ENCODE measurements at regions not wholly inside any gene's neighbourhood (a gene's known extent, or its start where the extent isn't known, plus 50 kb on each side); places are given as distances from the start of the nearest gene placed in this dataset.

DNA sequence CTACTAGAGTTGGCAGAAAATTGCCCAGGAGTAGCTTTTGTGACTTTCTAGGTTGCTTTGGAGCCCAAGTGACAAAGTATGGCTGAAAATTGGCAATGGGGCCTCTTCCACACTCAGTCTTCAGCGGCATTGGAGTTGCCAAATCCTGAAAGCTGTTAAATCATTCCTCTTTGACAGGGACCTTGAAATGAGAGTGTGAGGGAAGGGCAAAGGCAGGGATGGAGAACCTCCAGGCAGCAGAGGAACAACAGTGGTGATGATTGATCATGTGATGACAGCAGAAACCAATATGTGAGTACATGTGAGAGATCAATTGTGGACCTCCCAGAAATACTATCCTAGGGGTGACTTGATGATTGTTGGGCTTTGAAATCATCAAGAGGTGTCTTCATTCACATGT lies 393.9 kb downstream of the KIF16B start:
- CTCF ChIA-PET: no interaction called here
- TF ChIP-seq, protein P1, sequence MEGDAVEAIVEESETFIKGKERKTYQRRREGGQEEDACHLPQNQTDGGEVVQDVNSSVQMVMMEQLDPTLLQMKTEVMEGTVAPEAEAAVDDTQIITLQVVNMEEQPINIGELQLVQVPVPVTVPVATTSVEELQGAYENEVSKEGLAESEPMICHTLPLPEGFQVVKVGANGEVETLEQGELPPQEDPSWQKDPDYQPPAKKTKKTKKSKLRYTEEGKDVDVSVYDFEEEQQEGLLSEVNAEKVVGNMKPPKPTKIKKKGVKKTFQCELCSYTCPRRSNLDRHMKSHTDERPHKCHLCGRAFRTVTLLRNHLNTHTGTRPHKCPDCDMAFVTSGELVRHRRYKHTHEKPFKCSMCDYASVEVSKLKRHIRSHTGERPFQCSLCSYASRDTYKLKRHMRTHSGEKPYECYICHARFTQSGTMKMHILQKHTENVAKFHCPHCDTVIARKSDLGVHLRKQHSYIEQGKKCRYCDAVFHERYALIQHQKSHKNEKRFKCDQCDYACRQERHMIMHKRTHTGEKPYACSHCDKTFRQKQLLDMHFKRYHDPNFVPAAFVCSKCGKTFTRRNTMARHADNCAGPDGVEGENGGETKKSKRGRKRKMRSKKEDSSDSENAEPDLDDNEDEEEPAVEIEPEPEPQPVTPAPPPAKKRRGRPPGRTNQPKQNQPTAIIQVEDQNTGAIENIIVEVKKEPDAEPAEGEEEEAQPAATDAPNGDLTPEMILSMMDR (IDR thresholded peaks at IDR 0.05; ENCODE audit: control extremely low read depth, extremely low read depth, low read depth, missing control alignments): no peak
- no peak for DNase-seq (ENCODE audit: extremely low spot score)
- POLR2A ChIA-PET: no interaction called here

DNA sequence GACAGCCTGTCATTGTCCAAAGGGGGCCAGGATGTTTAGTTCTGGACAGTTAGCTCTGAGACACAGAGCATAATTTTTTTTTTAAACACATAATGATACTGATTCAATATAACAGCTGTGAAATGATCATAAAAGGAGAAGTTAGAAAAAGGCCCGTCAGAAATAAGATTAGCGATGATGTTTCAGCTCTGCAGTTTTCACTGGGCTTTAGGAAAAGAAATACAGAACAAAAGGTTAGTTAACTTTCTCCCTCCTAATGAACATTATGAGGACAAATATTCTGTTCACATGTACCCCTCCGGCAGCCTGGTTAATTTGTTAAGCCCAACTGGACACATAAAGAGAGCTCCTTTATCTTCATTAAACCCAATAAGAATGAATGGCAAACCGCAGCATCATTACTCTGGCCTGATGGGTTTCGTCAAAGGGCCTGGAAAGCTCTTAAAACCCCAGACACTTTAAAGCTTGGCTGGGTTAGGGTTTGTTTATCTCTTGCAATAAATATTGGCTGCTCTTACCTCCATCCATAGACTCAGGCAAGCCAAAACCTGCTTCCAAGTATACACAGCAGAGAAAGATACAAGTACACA lies 394.6 kb downstream of the KIF16B start:
- ChIA-PET POLR2A (no interaction called here), CTCF (no interaction called here)

DNA sequence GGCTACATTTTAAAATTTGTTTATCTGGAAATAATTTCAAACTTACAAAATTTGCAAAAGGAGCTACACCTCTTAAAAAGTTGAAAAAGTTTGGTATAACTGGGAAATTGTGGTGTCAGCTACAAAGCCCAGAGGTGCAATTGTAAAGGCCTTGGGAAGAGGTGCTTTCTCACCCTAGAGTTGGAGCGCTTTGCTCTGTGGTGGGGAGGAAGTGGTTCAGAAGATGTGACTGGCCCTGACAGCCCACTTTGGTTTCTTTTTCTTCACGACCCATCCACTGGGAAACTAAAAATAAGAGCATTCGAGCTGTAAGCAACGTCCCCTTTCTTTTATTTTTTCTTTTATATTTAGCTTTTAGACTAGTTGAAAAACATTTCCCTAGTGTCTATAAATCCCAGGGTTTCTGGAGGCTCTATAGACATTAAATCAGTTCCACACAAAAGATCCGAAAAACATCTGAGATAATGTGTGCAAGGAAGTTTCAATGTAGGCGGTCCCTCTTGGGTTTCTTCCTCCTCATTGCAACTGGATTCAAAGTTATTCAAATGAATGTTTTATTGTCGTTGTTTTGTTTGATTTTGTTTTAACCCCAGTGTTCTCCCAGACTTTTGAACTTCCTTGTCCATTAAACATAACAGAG lies 397.8 kb downstream of the KIF16B start:
- CTCF ChIA-PET: interaction anchor here (0.8 kb wide), 1 partner anchor 8 kb away, joined by 4 read pairs; no protein-coding TSS in a partner anchor
- TF ChIP-seq, protein P1 (IDR thresholded peaks at IDR 0.05; ENCODE audit: control extremely low read depth, extremely low read depth, low read depth, missing control alignments): no peak
- no peak for DNase-seq (ENCODE audit: extremely low spot score)
- POLR2A ChIA-PET: no interaction called here

More for the DNA sequence above, 394.6 kb downstream of the KIF16B start:
- no peak for DNase-seq (ENCODE audit: extremely low spot score)
- TF ChIP-seq, protein P1 (IDR thresholded peaks at IDR 0.05; ENCODE audit: control extremely low read depth, extremely low read depth, low read depth, missing control alignments): no peak

DNA sequence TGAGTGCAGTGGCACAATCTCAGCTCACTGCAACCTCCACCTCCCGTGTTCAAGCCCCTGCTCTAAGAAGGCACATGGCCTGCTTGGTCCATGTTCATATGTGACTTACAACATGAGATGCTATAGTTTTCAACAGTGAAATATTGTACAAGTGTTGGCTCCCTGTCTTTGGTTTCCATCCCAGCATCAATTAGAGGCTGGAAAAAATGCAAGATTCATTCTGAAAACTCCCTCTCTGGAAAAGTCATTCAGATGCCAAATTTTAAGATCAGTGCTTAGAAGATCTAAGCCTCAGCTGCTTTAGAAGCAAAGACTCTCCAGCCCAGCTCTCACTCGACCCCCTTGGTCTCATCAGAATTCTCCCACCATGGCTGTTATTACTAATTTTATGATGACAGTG lies 398.9 kb downstream of the KIF16B start:
- no peak for DNase-seq (ENCODE audit: extremely low spot score)
- ChIA-PET CTCF (interaction anchor here (0.7 kb wide), 1 partner anchor 37 kb away, joined by 3 read pairs; no protein-coding TSS in a partner anchor), POLR2A (no interaction called here)
- TF ChIP-seq, protein P1 (IDR thresholded peaks at IDR 0.05; ENCODE audit: control extremely low read depth, extremely low read depth, low read depth, missing control alignments): no peak

DNA sequence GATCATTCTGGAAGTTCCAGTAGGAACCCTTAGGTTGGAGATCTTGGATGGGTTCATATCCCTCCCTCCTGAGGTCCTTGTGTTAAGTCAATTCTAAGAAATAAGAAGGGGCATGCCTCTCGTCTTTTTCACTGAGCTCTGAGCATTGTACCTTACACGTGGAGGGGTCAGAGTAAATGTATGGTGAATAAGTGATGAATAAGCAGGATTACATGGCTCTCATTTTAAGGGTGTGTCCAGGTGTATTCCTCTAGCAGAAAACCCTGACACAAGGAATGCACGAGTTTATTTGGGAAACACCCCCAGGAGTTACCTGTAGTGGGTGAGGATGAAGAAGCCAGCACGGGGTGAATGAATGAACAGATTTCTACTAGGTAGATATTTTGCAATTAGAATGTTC lies 400.2 kb downstream of the KIF16B start:
- ChIA-PET CTCF (no interaction called here), POLR2A (no interaction called here)
- TF ChIP-seq, protein P1 (IDR thresholded peaks at IDR 0.05; ENCODE audit: control extremely low read depth, extremely low read depth, low read depth, missing control alignments): no peak
- no peak for DNase-seq (ENCODE audit: extremely low spot score)

DNA sequence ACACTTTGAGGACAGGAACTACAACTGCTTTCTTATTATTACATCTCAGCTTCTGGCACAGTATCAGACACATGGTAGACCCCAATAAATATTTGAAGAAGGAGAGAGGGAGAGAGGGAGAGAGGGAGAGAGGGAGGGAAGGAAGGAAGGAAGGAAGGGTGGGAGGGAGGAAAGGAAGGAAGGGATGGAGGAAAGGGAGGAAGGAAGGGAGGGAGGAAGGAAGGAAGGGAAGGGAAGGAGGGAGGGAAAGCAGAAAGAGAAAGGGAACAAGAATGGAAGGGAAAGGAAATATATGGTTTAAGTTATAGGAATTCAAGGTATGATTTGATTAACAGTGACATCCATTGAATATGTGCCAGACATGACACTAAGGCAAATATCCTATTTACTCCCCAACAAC lies 402.1 kb downstream of the KIF16B start:
- POLR2A ChIA-PET: no interaction called here
- TF ChIP-seq, protein P1 (IDR thresholded peaks at IDR 0.05; ENCODE audit: control extremely low read depth, extremely low read depth, low read depth, missing control alignments): no peak
- CTCF ChIA-PET: no interaction called here
- no peak for DNase-seq (ENCODE audit: extremely low spot score)

Measured in GM10248 (cell line).